H9 (cell line): ENCODE measurements at regions not wholly inside any gene's neighbourhood (a gene's known extent, or its start where the extent isn't known, plus 50 kb on each side); places are given as distances from the start of the nearest gene placed in this dataset.

ENCODE experiments used
- DNase-seq: peaks from one replicate; pipeline ENCODE4 v3.0.0-alpha.2; 2017
- H2AFZ ChIP-seq: one replicate; pipeline ENCODE4 v1.6.1; 2013; ENCODE audit warnings: mild to moderate bottlenecking, low read length, control low read depth, moderate library complexity
- H2AK5ac ChIP-seq: 2 replicates; pipeline ENCODE4 v1.6.1; 2013; ENCODE audit warnings: low read length, control low read depth, mixed read lengths; ENCODE audit not compliant: insufficient read length
- H2BK120ac ChIP-seq: one replicate; pipeline ENCODE4 v1.6.1; 2013; ENCODE audit warnings: low read depth, mild to moderate bottlenecking, low read length, control low read depth, inconsistent platforms; ENCODE audit not compliant: poor library complexity, severe bottlenecking
- H2BK12ac ChIP-seq: 2 replicates; pipeline ENCODE4 v1.6.1; 2013; ENCODE audit warnings: low read length, control low read depth, mixed read lengths, low read depth; ENCODE audit not compliant: insufficient read length
- H2BK15ac ChIP-seq: 2 replicates; pipeline ENCODE4 v1.6.1; 2013; ENCODE audit warnings: low read depth, low read length, control low read depth
- H2BK20ac ChIP-seq: one replicate; pipeline ENCODE4 v1.6.1; 2013; ENCODE audit warnings: low read depth, mild to moderate bottlenecking, low read length, control low read depth, inconsistent platforms; ENCODE audit not compliant: poor library complexity, severe bottlenecking
- H2BK5ac ChIP-seq: 2 replicates; pipeline ENCODE4 v1.6.1; 2013; ENCODE audit warnings: low read length, control low read depth, mixed read lengths; ENCODE audit not compliant: insufficient read length
- H3K14ac ChIP-seq: 2 replicates; pipeline ENCODE4 v1.6.1; 2013; ENCODE audit warnings: low read length, control low read depth; ENCODE audit not compliant: insufficient read depth
- H3K18ac ChIP-seq: 2 replicates; pipeline ENCODE4 v1.6.1; 2013; ENCODE audit warnings: low read depth, mild to moderate bottlenecking, mixed read lengths, low read length, control low read depth; ENCODE audit not compliant: insufficient read length
- H3K23ac ChIP-seq: 2 replicates; pipeline ENCODE4 v1.6.1; 2013; ENCODE audit warnings: low read length, control low read depth, mixed read lengths, low read depth; ENCODE audit not compliant: insufficient read length
- H3K23me2 ChIP-seq: 2 replicates; pipeline ENCODE4 v1.6.1; 2013; ENCODE audit warnings: low read depth, mild to moderate bottlenecking, mixed read lengths, low read length, control low read depth; ENCODE audit not compliant: insufficient read length, poor library complexity, severe bottlenecking
- H3K27ac ChIP-seq: 2 replicates; pipeline ENCODE4 v1.5.1; 2013; ENCODE audit warnings: low read length, control low read depth, mixed read lengths, low read depth; ENCODE audit not compliant: insufficient read length
- H3K27me3 ChIP-seq: 2 replicates; pipeline ENCODE4 v1.6.1; 2013; ENCODE audit warnings: low read length, control low read depth, inconsistent platforms; ENCODE audit not compliant: insufficient read depth
- H3K4ac ChIP-seq: 2 replicates; pipeline ENCODE4 v1.6.1; 2013; ENCODE audit warnings: low read depth, mild to moderate bottlenecking, control low read depth, inconsistent platforms, low read length, moderate library complexity
- H3K4me1 ChIP-seq: 2 replicates; pipeline ENCODE4 v1.6.1; 2013; ENCODE audit warnings: low read length, control low read depth, inconsistent platforms; ENCODE audit not compliant: insufficient read depth
- H3K4me2 ChIP-seq: 2 replicates; pipeline ENCODE4 v1.6.1; 2013; ENCODE audit warnings: low read length, control low read depth, mixed read lengths; ENCODE audit not compliant: insufficient read length, insufficient read depth
- H3K56ac ChIP-seq: 2 replicates; pipeline ENCODE4 v1.6.1; 2013; ENCODE audit warnings: low read depth, mild to moderate bottlenecking, mixed read lengths, low read length, control low read depth; ENCODE audit not compliant: insufficient read length
- H3K79me1 ChIP-seq: 2 replicates; pipeline ENCODE4 v1.6.1; 2013; ENCODE audit warnings: low read depth, mild to moderate bottlenecking, moderate library complexity, low read length, control low read depth, inconsistent platforms; ENCODE audit not compliant: insufficient read depth, poor library complexity, severe bottlenecking
- H3K79me2 ChIP-seq: 2 replicates; pipeline ENCODE4 v1.6.1; 2013; ENCODE audit warnings: low read length, control low read depth, inconsistent platforms; ENCODE audit not compliant: insufficient read depth
- H3K9ac ChIP-seq: 2 replicates; pipeline ENCODE4 v1.6.1; 2013; ENCODE audit warnings: low read length, control low read depth, mixed read lengths; ENCODE audit not compliant: insufficient read length; ENCODE audit errors: extremely low read depth
- H3K9me3 ChIP-seq: one replicate; pipeline ENCODE4 v1.6.1; 2013; ENCODE audit warnings: low read depth, low read length, inconsistent platforms; ENCODE audit not compliant: control insufficient read depth
- H3T11ph ChIP-seq: one replicate; pipeline ENCODE4 v1.6.1; 2013; ENCODE audit warnings: mild to moderate bottlenecking, low read length, control low read depth, inconsistent platforms
- H4K20me1 ChIP-seq: one replicate; pipeline ENCODE4 v1.6.1; 2013; ENCODE audit not compliant: control insufficient read depth, insufficient read length, insufficient read depth
- H4K5ac ChIP-seq: 2 replicates; pipeline ENCODE4 v1.6.1; 2013; ENCODE audit warnings: low read depth, mild to moderate bottlenecking, mixed read lengths, low read length, control low read depth; ENCODE audit not compliant: insufficient read length
- H4K8ac ChIP-seq: replicated peaks from 2 replicates; pipeline ENCODE4 v1.6.1; 2013; ENCODE audit warnings: low read length, control low read depth, mixed read lengths, low read depth; ENCODE audit not compliant: insufficient read length
- H4K91ac ChIP-seq: 2 replicates; pipeline ENCODE4 v1.6.1; 2013; ENCODE audit warnings: low read depth, mild to moderate bottlenecking, moderate library complexity, mixed read lengths, low read length, control low read depth; ENCODE audit not compliant: insufficient read length
- H3K27ac Mint-ChIP-seq, 3 experiments: 2 replicates in 2 of 3; 3 replicates in 1 of 3; pipeline ENCODE4 v1.8.0; 2020 to 2021; ENCODE audit warnings: mixed read lengths in 3 of 3, mild to moderate bottlenecking in 1 of 3, moderate library complexity in 1 of 3
- H3K27me3 Mint-ChIP-seq: 2 replicates; pipeline ENCODE4 v1.8.0; 2021; ENCODE audit warnings: low read depth, mild to moderate bottlenecking, moderate library complexity, mixed read lengths
- H3K36me3 Mint-ChIP-seq, 3 experiments: 2 replicates in 2 of 3; 3 replicates in 1 of 3; pipeline ENCODE4 v1.8.0; 2020 to 2021; ENCODE audit warnings: low read depth in 3 of 3, mixed read lengths in 3 of 3; ENCODE audit not compliant: insufficient read depth in 1 of 3
- H3K4me1 Mint-ChIP-seq, 2 experiments: 2 replicates each; pipeline ENCODE4 v1.8.0; 2020; ENCODE audit warnings: mixed read lengths in 2 of 2
- H3K4me3 Mint-ChIP-seq, 2 experiments: 2 replicates in 1 of 2; 3 replicates in 1 of 2; pipeline ENCODE4 v1.8.0; 2020 to 2021; ENCODE audit warnings: mild to moderate bottlenecking in 2 of 2, mixed read lengths in 2 of 2, moderate library complexity in 1 of 2
- H3K9me3 Mint-ChIP-seq, 2 experiments: 2 replicates in 1 of 2; 3 replicates in 1 of 2; pipeline ENCODE4 v1.8.0; 2020; ENCODE audit warnings: mild to moderate bottlenecking in 2 of 2, mixed read lengths in 2 of 2, moderate library complexity in 1 of 2
- CTCF ChIP-seq: fragments of 200-600 bp; sonication (generic); conservative IDR thresholded peaks from 3 replicates; pipeline ENCODE4 v1.8.0; 2021; ENCODE audit warnings: antibody characterized with exemption, mild to moderate bottlenecking
- WGBS: extraction: QIAGEN DNeasy Blood & Tissue Kit; methylation state at CpG from one replicate; pipeline ENCODE4 v1.1.7; 2013; ENCODE audit warnings: missing lambda C conversion rate, low lambda C conversion rate, mixed read lengths; ENCODE audit not compliant: insufficient read length; ENCODE audit errors: extremely low coverage; 5-methylcytosine and 5-hydroxymethylcytosine counted together

- H3K36me3 Mint-ChIP-seq = no peaks in the 10 kb centered on the region
- no peak overlapping the region for H3K9ac ChIP-seq
- no peaks in the 10 kb centered on the region for H3K79me2 ChIP-seq
- H2BK5ac ChIP-seq = no peak overlapping the region
- DNase-seq = no peak
- no peak overlapping the region for H3K4ac ChIP-seq
- H4K91ac ChIP-seq = no peak overlapping the region
- H3K4me3 Mint-ChIP-seq = no peak overlapping the region
- H2BK120ac ChIP-seq = no peak overlapping the region
- no peak overlapping the region for H3K27ac ChIP-seq
- H2AK5ac ChIP-seq = no peak overlapping the region
- no peaks in the 10 kb centered on the region; the same call in 1 of the 2 replicates for H3K27me3 Mint-ChIP-seq
- no peaks in the 10 kb centered on the region for H3K27me3 ChIP-seq
- H3K56ac ChIP-seq = no peak overlapping the region
- no peak for TF ChIP-seq CTCF
- no peak overlapping the region for H3K4me2 ChIP-seq
- no peaks in the 10 kb centered on the region for H3K9me3 Mint-ChIP-seq
- no peak overlapping the region for H2AFZ ChIP-seq
- no peak overlapping the region for H2BK12ac ChIP-seq
- no peaks in the 10 kb centered on the region for H3K79me1 ChIP-seq
- WGBS = no CpG with 5 or more reads among the region's 4 CpGs
- H3T11ph ChIP-seq = no peak overlapping the region
- no peak overlapping the region; a peak in 1 of 7 replicates for H3K27ac Mint-ChIP-seq
- no peak overlapping the region for H2BK20ac ChIP-seq
- H4K5ac ChIP-seq = no peak overlapping the region
- no peak overlapping the region for H3K18ac ChIP-seq
- no peaks in the 10 kb centered on the region for H3K9me3 ChIP-seq
- H4K8ac ChIP-seq = no peak overlapping the region
- H2BK15ac ChIP-seq = no peak overlapping the region
- no peaks in the 10 kb centered on the region for H3K4me1 ChIP-seq
- H3K23me2 ChIP-seq = no peaks in the 10 kb centered on the region
- H3K4me1 Mint-ChIP-seq = no peaks in the 10 kb centered on the region
- no peak overlapping the region for H3K23ac ChIP-seq
- no peaks in the 10 kb centered on the region for H4K20me1 ChIP-seq
- H3K14ac ChIP-seq = no peak overlapping the region
Measured at GRCh38 chr16:66197668-66198278, 168.7 kb upstream of the CDH5 start.
